Epithelial cell of proximal tubule (primary cell): ENCODE measurements at regions not wholly inside any gene's neighbourhood (a gene's known extent, or its start where the extent isn't known, plus 50 kb on each side); places are given as distances from the start of the nearest gene placed in this dataset.

Experiments used
- DNase-seq: peaks from one replicate; pipeline ENCODE4 v3.0.0-alpha.2; 2011; ENCODE audit warnings: low read depth
- H3K4me3 ChIP-seq: 2 replicates; pipeline ENCODE4 v1.5.1; 2011; ENCODE audit warnings: low read depth, mild to moderate bottlenecking, low read length
- TF ChIP-seq, protein P1 (sequence below): conservative IDR thresholded peaks from 2 replicates; pipeline ENCODE4 v1.5.1; 2012; ENCODE audit warnings: low read depth, mild to moderate bottlenecking, low read length

DNA sequence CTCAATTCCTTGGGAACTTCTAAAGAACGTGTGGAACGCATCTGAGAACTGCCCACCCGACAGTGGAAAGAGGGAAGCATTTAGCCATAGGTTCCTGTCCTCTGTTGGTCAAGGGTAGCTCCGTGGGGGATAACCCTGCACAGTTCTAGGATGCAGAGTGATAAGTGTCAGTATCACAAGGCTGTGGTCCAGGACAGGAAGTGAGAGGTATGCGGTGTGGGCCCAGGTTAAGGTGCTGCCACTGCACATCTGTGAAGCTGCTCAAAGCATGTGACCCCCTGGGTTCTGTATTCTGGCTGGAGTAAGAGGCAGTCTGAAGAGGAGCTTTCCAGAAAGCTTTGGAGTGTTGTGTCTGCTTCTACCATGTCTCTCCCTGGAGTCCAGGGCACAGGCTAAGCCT, 51.7 kb upstream of the HES1 start:
- TF ChIP-seq, protein P1, sequence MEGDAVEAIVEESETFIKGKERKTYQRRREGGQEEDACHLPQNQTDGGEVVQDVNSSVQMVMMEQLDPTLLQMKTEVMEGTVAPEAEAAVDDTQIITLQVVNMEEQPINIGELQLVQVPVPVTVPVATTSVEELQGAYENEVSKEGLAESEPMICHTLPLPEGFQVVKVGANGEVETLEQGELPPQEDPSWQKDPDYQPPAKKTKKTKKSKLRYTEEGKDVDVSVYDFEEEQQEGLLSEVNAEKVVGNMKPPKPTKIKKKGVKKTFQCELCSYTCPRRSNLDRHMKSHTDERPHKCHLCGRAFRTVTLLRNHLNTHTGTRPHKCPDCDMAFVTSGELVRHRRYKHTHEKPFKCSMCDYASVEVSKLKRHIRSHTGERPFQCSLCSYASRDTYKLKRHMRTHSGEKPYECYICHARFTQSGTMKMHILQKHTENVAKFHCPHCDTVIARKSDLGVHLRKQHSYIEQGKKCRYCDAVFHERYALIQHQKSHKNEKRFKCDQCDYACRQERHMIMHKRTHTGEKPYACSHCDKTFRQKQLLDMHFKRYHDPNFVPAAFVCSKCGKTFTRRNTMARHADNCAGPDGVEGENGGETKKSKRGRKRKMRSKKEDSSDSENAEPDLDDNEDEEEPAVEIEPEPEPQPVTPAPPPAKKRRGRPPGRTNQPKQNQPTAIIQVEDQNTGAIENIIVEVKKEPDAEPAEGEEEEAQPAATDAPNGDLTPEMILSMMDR = no peak
- DNase-seq = no peak

More for the DNA sequence above, 51.7 kb upstream of the HES1 start:
- H3K4me3 ChIP-seq = no peak overlapping the region
